Stomach (tissue), 8 donors: ENCODE measurements at regions not wholly inside any gene's neighbourhood (a gene's known extent, or its start where the extent isn't known, plus 50 kb on each side); places are given as distances from the start of the nearest gene placed in this dataset.

Experiments used
- DNase-seq, 2 donors: peaks; one replicate each; pipeline versions ENCODE4 v3.0.0 to v3.0.0-alpha.2; 2013 to 2019
- H3K27ac ChIP-seq, 5 donors: fragments of 200-600 bp in 4 of 5; sonication (generic) in 4 of 5; one replicate each; pipeline ENCODE4 v1.5.1; 2013 to 2019; ENCODE audit warnings: mild to moderate bottlenecking in 1 of 5, moderate library complexity in 1 of 5
- H3K27me3 ChIP-seq, 3 donors: fragments of 200-600 bp; sonication (generic); one replicate each; pipeline ENCODE4 v1.5.1; 2017 to 2019; ENCODE audit warnings: mixed run types in 1 of 3
- H3K36me3 ChIP-seq, 4 donors: fragments of 200-600 bp; sonication (generic); 1 replicate in 3 of 4; 2 replicates in 1 of 4; pipeline ENCODE4 v1.5.1; 2016 to 2019
- H3K4me1 ChIP-seq, 4 donors: fragments of 200-600 bp; sonication (generic); one replicate each; pipeline ENCODE4 v1.5.1; 2016 to 2019
- H3K4me3 ChIP-seq, 4 donors: fragments of 200-600 bp; sonication (generic) in 3 of 4; one replicate each; pipeline ENCODE4 v1.5.1; 2016 to 2019; ENCODE audit warnings: mild to moderate bottlenecking in 1 of 4
- H3K9me3 ChIP-seq, 4 donors: fragments of 200-600 bp; sonication (generic); one replicate each; pipeline ENCODE4 v1.5.1; 2016 to 2019
- CTCF ChIP-seq, 7 experiments: fragments of 450-650 bp in 4 of 7; fragments of 200-600 bp in 3 of 7; sonication (generic) in 3 of 7; IDR thresholded peaks; one replicate each; pipeline ENCODE4 v1.5.1; 2016 to 2019; ENCODE audit warnings: antibody characterized with exemption in 7 of 7, control low read depth in 2 of 7, mild to moderate bottlenecking in 1 of 7
- EP300 ChIP-seq: sonication (generic); formaldehyde crosslinking; IDR thresholded peaks from one replicate; pipeline ENCODE4 v1.6.1; 2017; ENCODE audit warnings: antibody characterized with exemption
- POLR2A ChIP-seq, 4 donors: fragments of 450-650 bp; IDR thresholded peaks; one replicate each; pipeline ENCODE4 v1.6.1; 2016; ENCODE audit warnings: antibody characterized with exemption in 4 of 4, control low read depth in 2 of 4, mild to moderate bottlenecking in 1 of 4, moderate library complexity in 1 of 4
- POLR2AphosphoS5 ChIP-seq, 3 donors: sonication (generic); formaldehyde crosslinking; IDR thresholded peaks; one replicate each; pipeline ENCODE4 v1.6.1; 2016; ENCODE audit warnings: antibody characterized with exemption in 3 of 3
- WGBS, 5 donors: extraction: QIAGEN DNeasy Blood & Tissue Kit in 3 of 5; methylation state at CpG; one replicate each; pipeline versions ENCODE4 v1.1.5 to v1.1.7; 2013 to 2018; 5-methylcytosine and 5-hydroxymethylcytosine counted together
- intact Hi-C: fragments of 100-400 bp; cut with DNase I; formaldehyde crosslinking; loops from one replicate; pipeline ENCODE4 v1.15.1; 2023; ENCODE audit warnings: low total_unique reads
- donor health status: healthy with polysubstance abuse.
- donor health status: Bipolar disorder and iron deficiency.
- donor health status: healthy.

GRCh38 chr10:129280908-129281586 lies 186.0 kb upstream of the MGMT start:
- intact Hi-C loops: no loop called here
- Histone ChIP-seq H3K27ac (no peak overlapping the region), H3K36me3 (no peaks in the 10 kb centered on the region), H3K4me3 (no peak overlapping the region), H3K27me3 (no peaks in the 10 kb centered on the region), H3K9me3 (peaks cover 0 to 9% (median 3%) of the 10 kb centered on the region in 4 donors), H3K4me1 (no peaks in the 10 kb centered on the region)
- TF ChIP-seq EP300 (no peak), CTCF (IDR thresholded peaks at IDR 0.05) (no peak), POLR2AphosphoS5 (IDR thresholded peaks at IDR 0.05) (no peak), POLR2A (IDR thresholded peaks at IDR 0.05) (no peak)
- no peak for DNase-seq
- WGBS, 5 donors: 39 to 67% (median 53%) methylated on average over 3 of the region's 3 CpGs

- H3K27me3 ChIP-seq: no peaks in the 10 kb centered on the region
- intact Hi-C loops: no loop called here
- H3K27ac ChIP-seq: no peak overlapping the region
- H3K4me1 ChIP-seq: no peaks in the 10 kb centered on the region
- TF ChIP-seq POLR2A (IDR thresholded peaks at IDR 0.05) (no peak), POLR2AphosphoS5 (IDR thresholded peaks at IDR 0.05) (no peak), EP300 (no peak), CTCF (IDR thresholded peaks at IDR 0.05) (no peak)
- H3K36me3 ChIP-seq: no peaks in the 10 kb centered on the region
- WGBS, 5 donors: 85 to 96% (median 90%) methylated on average over 5 of the region's 5 CpGs
- no peak overlapping the region for H3K4me3 ChIP-seq
- DNase-seq: no peak
- peaks cover 0 to 9% (median 3%) of the 10 kb centered on the region in 4 donors for H3K9me3 ChIP-seq
Measured at GRCh38 chr10:129285459-129285858, 181.6 kb upstream of the MGMT start.

- no peak overlapping the region for H3K4me3 ChIP-seq
- intact Hi-C loops: no loop called here
- H3K36me3 ChIP-seq: no peaks in the 10 kb centered on the region
- peak in 1 of 2 donors; percentile 42 for DNase-seq
- 57 to 74% (median 71%) methylated on average over 6 of the region's 6 CpGs for WGBS, 5 donors
- no peaks in the 10 kb centered on the region for H3K27me3 ChIP-seq
- H3K9me3 ChIP-seq: no peaks in the 10 kb centered on the region
- H3K4me1 ChIP-seq: no peaks in the 10 kb centered on the region
- no peak overlapping the region for H3K27ac ChIP-seq
- TF ChIP-seq POLR2AphosphoS5 (IDR thresholded peaks at IDR 0.05): no peak
- no peak for TF ChIP-seq POLR2A (IDR thresholded peaks at IDR 0.05)
Measured at GRCh38 chr10:129288999-129289584, 177.9 kb upstream of the MGMT start.

GRCh38 chr10:129293991-129294700 lies 172.9 kb upstream of the MGMT start:
- WGBS, 5 donors: 74 to 85% (median 78%) methylated on average over 2 of the region's 2 CpGs
- H3K36me3 ChIP-seq: no peaks in the 10 kb centered on the region
- no peak overlapping the region for H3K27ac ChIP-seq
- DNase-seq: no peak
- TF ChIP-seq POLR2AphosphoS5 (IDR thresholded peaks at IDR 0.05) (no peak), CTCF (IDR thresholded peaks at IDR 0.05) (no peak), POLR2A (IDR thresholded peaks at IDR 0.05) (no peak), EP300 (no peak)
- peaks cover 0 to 8% (median 0%) of the 10 kb centered on the region in 3 donors for H3K27me3 ChIP-seq
- no peak overlapping the region for H3K4me3 ChIP-seq
- H3K9me3 ChIP-seq: no peaks in the 10 kb centered on the region
- no peaks in the 10 kb centered on the region for H3K4me1 ChIP-seq
- intact Hi-C loops: no loop called here
